Myocyte (in vitro differentiated cells): ENCODE measurements at regions not wholly inside any gene's neighbourhood (a gene's known extent, or its start where the extent isn't known, plus 50 kb on each side); places are given as distances from the start of the nearest gene placed in this dataset.

ENCODE experiments used
- DNase-seq: peaks from one replicate; pipeline ENCODE4 v3.0.0-alpha.2; 2012; ENCODE audit warnings: low read depth

DNA sequence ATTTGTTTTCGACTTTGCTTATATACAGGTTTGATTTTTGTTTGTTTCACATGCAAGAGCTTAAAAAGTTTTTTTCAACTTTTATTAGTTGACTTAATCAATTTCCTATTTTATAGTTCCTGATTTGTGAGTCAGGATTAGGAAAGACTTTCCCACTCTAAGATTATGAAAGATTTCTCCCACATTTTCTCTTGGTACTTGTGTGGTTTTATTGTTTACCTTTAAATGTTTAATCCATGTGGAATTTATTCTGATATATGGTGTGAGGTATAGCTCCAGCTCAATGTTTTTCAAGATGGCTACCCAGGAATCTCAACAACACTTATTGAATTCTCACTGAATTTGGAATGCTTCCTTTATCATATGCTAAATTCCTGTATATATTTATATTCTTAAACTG lies 117.8 kb upstream of the LGALSL start:
- DNase-seq: no peak

GRCh38 chr2:64337314-64337713 lies 116.6 kb upstream of the LGALSL start:
- DNase-seq: no peak

GRCh38 chr2:64338108-64338507 lies 115.9 kb upstream of the LGALSL start:
- no peak for DNase-seq

DNA sequence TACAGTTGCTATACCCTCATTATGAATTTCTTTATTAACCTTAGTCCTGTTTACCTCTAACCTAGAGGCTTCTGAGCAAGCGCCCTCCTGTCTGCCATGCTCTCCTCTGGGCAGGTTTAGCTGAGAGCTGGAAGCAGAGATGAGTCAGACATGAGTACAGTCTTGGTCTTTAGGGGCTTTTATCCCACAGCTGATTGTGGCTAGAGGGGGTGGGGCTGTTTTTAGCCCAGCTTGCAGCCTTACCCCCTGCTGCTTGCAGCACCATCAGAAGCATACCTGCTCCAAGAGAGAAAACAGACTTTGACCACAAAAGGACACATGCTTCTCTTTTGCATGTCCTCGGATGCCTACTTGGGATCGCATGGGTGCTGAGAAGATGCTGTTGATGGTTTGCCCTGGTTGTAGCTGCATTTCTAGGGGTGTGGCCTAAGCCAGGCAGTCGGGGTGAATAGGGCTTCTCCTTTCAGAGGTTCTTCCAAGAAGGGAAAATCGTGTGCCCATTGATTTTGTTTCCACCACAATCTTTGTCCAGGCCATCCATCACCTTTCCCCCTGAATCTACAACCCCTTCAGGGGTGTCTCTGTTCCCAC lies 115.0 kb upstream of the LGALSL start:
- DNase-seq: peak; percentile 15

DNA sequence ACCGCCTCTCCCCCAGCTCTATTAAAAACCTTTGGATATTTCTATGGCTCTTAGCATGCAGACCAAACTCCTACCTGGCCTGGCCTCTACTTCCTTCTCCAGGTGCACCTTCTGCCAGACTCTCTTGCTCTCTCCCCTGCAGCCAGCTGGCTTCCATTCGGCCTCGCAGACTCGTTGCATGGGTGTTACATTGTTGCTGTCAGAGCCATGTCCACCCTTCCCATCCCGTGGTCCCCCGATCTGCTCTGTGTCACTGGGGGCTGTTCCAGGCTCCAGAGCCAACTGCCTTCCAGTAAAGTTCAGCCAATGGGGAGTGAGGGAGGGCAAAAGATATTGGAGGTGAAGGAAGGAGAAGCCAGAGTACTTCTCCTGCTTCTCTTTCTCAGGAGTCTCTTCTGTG lies 112.5 kb upstream of the LGALSL start:
- no peak for DNase-seq

DNA sequence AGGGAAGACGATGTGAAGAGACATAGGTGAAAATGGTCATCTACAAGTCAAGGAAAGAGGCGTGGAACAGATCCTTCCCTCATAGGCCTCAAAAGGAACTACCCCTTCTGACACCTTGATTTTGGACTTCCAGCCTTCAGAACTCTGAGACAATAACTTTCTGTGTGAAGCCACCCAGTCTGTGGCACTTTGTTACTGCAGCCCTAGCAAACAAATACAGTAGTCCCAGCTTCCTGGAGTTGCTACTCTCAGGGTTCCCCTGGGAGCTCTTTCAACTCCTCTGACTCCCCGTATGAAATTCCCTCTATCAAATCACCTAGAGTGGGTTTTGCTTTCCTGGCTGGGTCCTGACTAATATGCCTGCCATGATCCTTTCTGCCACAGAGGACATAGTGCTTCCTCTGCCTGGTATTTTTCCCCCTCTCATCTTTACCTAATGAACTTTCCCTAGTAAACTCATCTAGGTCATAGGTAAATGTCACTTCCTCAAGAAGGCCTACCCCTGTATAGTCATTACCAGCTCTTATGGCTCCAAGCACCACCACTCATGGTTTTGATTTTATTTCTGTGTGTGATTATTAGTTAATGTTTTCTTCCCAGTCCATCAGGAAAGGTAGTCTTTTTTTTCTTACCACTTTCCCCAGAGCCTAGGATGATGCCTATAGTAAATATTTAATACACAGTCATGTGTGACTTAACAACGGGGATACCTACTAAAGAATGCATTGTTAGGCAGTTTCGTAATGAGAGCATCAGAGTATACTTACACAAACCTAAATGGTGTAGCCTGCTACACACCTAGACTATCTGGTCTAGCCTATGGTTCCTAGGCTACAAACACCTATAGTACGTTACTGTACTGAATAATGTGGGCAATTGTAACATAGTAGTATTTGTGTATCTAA lies 111.5 kb upstream of the LGALSL start:
- DNase-seq: no peak

DNA sequence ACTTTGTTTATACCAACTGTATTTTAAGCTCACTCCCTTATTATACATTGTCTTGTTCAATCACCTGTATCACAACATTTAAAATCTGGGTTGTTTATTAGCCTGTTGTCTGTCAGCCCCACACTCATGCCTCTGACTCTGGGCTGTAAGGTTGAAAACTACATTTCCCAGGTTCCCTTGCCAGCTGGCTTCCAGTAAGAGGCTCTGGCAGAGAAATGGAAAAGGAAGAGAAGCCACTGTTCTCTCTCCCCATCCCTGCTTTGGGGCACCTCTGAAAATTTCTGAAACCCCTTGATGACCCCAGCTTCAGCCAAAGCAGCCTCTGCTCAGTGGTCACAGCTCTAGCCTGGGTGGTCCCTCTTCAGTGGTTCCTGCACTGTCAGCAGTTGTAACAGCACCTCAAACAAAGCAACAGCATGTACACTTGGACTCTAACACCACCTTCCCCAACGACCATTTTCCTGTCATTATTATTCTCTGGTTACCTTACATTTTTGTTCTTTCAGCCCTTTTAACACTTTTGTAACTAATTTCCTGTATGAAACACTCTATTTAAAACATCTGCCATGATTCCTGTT lies 108.9 kb upstream of the LGALSL start:
- DNase-seq: no peak

DNA sequence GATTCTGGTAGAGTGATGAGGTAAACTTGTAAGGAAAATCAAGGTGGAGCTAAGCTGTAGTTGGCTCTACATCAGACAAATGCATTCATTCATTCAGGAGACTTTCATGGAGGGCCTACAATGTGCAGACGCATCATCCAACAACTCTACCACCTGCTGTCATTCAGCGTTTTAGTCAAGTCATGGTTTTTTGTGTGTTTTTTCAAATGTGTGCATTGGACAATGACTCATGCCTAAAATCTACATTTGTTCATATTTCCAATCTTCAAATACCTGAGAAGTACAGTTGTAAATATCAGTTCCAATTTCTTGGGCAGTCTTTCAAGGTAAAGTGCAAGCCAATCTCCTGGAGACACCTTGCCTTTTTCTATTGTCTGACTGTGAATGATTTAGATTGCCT lies 108.0 kb upstream of the LGALSL start:
- no peak for DNase-seq

DNA sequence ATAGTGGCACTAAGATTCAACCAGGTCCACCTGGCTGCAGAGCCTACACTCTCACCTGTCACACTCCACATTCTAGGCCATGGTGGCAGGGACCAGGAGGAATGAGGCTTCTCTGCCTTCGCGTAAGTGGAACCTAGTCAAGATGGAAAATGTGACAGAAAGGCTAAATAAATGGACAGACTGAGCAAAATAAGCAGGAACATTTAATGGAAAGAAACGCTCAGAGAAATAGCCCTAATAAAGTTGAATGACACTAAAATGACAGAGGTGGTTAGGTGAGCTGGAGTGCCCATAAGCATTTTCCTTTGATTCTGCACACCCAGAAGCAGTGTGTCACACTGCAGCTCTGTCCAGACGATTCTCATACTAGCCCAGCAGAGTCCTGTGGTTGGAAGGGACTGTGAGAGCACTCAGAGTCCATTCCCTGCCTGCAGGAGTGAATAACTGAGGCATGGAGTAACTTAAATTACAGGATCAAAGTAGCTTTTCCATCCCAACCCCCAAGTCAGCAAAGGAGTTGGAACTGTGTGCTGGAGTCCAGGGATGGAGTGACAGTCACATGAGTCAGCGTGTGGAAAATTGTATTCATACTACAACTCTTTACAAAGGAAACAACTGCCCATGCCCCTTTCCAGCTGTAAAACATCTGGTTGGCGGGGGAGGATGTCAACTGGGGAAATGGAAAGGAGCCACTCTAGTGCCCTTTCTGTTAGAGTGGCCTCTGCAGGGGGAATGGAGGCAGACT lies 105.4 kb upstream of the LGALSL start:
- no peak for DNase-seq

- DNase-seq: no peak
These were observed 104.8 kb upstream of the LGALSL start for GRCh38 chr2:64349131-64349530.

- no peak for DNase-seq
These were observed 103.0 kb upstream of the LGALSL start for GRCh38 chr2:64350996-64351395.

DNA sequence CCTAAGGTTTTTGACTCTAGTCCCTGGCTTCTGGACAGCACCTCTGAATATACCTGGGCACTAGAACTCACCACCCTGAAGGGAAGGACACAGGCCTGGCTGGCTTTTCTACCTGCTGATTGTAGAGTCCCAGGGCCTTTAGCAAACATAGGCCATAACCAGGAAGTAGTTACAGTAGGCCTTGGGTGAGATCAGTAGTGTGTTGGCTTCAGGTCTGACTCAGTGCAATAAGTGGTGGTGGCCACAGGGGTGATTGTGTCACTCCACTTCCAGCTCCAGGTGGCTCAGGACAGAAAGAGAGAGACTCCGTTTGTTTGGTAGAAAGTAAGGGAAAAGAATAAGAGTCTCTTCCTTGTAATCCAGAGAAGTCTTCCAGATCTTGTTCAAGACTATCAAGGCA lies 101.7 kb upstream of the LGALSL start:
- no peak for DNase-seq

DNA sequence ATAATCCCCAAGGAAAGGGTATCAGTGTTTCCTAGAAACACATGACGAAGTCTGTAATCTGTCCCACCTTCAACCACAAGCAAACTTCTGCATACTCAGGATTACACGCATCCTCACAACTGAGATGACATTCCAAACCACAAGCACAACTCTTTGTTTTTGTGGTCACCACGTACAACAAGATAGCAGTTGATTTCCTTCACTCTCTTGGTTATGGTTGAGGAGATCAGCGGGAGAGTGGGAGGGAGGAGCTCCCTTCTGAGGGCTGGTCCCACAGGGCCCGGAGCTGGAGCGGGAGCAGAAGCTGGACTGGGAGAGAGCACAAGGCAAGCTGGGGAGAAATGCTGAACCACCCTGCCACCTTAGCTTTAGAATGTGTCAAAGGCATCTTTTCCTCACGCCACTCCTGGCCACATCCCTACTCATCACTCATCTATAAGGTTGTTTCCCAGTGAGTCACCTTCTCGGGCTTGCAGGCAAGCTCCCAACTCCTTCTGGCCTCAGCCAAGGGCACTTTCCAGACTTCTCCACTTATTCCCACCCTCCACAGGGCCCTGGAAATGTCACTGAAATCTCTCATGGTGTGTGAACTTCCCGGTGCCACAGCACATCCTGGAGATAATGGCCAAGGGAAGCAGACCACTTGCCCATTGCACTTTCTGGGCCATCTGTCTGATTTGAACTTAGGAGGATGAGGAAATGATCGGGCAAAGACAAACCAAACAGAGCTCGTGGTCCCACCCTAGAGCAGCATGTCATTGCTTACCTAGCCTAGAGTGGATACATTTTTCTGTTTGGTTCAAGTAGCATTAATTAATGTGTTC lies 98.9 kb upstream of the LGALSL start:
- peak; percentile 74 for DNase-seq

GRCh38 chr2:64356906-64357305 lies 97.1 kb upstream of the LGALSL start:
- DNase-seq: no peak

- no peak for DNase-seq
These were observed 94.6 kb upstream of the LGALSL start for GRCh38 chr2:64359171-64359891.

DNA sequence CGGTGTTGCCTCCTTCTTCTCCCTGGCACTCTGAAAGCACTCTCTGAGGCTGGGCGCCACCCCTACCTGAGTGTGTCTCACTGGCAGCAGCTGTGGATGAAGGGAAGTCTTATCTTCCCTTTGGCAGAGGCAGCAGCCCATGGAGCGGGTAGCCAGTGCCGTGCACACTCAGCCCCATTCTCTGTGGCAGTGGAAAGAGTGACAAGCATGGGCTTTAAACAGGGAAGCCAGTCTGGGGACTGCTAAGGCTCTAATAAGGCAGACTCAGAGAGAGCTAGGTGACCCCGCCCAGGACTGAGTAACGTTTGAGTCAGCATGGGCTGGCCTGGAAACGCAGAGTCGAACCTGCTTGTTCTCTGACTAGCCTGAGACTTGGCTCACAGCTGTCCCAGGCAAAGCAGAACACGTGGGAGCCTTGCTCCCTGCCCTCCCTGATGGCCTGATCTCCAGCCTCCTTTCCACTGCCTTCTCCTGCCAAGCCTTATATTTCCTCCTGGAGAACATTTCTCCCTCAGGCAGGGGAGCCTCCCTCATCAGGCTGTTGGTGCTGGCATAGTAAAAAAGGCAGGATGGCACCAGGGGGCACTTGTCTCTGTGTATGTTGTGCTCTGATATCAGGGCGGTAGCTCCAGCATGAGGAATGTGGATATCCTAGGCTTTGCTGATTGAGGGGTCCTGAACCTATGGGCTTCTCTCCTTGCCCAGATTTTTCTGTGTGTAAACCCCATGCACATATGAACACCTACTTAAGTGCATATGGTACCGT lies 93.9 kb upstream of the LGALSL start:
- peak; percentile 91 for DNase-seq

GRCh38 chr2:64361151-64361938 lies 92.6 kb upstream of the LGALSL start:
- DNase-seq: no peak

DNA sequence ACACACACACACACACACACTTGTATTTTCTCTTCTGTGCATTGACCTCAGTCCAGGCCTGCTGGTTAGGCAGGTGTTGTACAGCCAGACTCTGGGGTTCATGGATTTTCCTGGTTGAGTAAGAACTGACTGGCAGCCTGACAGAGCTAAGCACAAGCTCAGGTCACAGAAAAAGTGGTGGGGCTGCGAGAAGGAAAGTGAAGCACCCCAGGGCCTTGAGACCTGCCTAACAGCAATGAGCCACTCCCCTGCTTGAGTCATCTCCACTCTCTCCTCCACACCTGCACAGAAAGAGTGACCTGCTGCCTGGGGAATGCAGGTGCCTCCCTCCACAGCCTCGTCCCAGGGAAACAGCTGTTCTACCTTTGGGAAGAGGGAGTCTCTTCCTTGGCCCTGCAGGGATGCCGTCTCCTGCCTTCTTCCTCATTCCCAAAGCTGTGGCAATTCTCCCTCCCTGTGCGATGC lies 91.4 kb upstream of the LGALSL start:
- no peak for DNase-seq

DNA sequence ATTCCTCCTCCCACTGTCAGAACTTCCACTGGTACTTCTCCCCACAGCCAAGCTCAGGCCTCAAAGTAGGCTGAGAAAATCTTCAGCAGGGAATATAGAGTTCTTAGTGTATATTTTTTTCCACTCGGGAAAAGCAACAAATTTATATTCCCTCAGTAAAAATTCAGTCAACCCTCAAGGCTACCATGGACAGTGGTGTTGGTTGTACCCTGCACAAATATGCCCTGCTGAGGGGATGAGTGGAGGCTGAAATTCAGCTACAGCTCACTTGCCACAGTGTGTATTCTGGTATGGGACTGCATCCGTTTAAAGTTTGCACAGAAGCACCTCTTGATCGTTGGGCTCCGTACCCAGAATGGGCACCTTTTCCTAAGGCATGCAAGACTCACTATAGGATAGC lies 90.8 kb upstream of the LGALSL start:
- DNase-seq: no peak
